22Rv1 (cell line): ENCODE measurements at regions not wholly inside any gene's neighbourhood (a gene's known extent, or its start where the extent isn't known, plus 50 kb on each side); places are given as distances from the start of the nearest gene placed in this dataset.

Experiments used
- CTCF ChIP-seq: fragments of 450-650 bp; IDR thresholded peaks from 2 replicates; pipeline ENCODE4 v1.5.1; 2017; ENCODE audit warnings: mild to moderate bottlenecking
- ZFX ChIP-seq: fragments of 450-650 bp; IDR thresholded peaks from 2 replicates; pipeline ENCODE4 v1.6.1; 2017; ENCODE audit warnings: antibody characterized with exemption, borderline replicate concordance

DNA sequence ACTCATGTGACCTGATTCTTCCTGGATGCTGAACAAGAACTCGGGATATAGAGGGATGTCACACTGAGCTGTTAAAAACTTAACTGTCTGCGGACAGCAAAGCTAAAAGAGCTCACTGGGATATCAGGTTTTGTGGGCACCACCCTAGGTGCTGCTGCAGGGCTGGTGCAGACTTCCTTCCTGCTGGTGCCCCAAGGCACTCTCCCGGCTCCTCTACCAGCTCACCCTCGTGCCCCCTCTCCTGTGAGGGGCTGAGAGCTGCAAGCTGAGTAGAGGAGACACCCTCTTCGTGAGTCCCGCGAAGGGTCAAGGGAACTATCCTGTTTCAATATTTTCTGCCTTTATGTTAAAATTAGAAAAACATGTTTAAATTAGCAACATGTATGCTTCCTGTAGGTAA lies 1475.7 kb downstream of the EFNB2 start:
- TF ChIP-seq CTCF, result no peak
- no peak for TF ChIP-seq ZFX
